ENCODE measurements at regions not wholly inside any gene's neighbourhood (a gene's known extent, or its start where the extent isn't known, plus 50 kb on each side); places are given as distances from the start of the nearest gene placed in this dataset.

DNA sequence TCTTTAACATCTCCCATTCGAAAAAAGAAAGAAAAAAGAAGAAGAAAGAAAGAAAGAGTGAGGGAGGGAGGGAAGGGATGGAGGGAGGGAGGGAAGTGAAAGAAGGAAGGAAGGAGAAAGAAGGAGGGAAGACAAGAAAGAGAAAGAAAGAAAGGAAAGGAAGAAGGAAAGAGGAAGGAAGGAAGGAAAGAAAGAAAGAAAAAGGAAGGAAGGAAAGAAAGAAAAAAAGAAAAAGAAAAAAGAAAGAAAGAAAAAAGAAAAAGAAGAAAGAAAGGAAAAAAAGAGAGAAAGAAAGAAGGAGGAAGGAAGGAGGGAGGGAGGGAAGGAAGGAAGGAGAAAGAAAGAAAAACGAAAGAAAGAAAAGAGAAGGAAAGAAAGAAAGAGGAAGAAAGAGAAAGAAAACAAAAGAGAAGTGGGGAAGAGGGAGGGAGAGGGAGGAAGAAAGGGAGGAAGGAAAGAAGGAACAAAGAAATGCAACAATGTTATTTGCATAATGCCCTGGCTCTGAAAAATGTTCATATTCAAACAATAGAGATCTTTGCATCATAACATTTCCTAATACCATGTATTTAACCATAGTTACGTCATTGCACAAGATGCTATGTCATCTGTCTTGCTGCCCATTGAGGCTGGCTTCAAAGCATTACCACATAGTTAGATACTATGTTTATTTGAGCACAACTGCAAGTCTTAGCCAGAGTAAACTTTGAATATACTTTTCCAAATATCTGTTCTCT, 550.6 kb downstream of the DSC3 start:
- TF ChIP-seq, protein P1, sequence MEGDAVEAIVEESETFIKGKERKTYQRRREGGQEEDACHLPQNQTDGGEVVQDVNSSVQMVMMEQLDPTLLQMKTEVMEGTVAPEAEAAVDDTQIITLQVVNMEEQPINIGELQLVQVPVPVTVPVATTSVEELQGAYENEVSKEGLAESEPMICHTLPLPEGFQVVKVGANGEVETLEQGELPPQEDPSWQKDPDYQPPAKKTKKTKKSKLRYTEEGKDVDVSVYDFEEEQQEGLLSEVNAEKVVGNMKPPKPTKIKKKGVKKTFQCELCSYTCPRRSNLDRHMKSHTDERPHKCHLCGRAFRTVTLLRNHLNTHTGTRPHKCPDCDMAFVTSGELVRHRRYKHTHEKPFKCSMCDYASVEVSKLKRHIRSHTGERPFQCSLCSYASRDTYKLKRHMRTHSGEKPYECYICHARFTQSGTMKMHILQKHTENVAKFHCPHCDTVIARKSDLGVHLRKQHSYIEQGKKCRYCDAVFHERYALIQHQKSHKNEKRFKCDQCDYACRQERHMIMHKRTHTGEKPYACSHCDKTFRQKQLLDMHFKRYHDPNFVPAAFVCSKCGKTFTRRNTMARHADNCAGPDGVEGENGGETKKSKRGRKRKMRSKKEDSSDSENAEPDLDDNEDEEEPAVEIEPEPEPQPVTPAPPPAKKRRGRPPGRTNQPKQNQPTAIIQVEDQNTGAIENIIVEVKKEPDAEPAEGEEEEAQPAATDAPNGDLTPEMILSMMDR (conservative IDR thresholded peaks at IDR 0.05 in 1 of 2, IDR thresholded peaks at IDR 0.05 in 1 of 2; ENCODE audit: low read depth in 1 of 2, low read length in 2 of 2) = no peak
- TF ChIP-seq EZH2 (IDR thresholded peaks at IDR 0.05; ENCODE audit: low read length, missing control alignments) = no peak

All from fibroblast of lung (primary cell).